Upper lobe of left lung (tissue), 4 donors: ENCODE measurements at regions not wholly inside any gene's neighbourhood (a gene's known extent, or its start where the extent isn't known, plus 50 kb on each side); places are given as distances from the start of the nearest gene placed in this dataset.

Experiments used
- POLR2A ChIP-seq, 4 donors: fragments of 450-650 bp; IDR thresholded peaks; one replicate each; pipeline ENCODE4 v1.5.1; 2016 to 2017; ENCODE audit warnings: antibody characterized with exemption in 4 of 4, mild to moderate bottlenecking in 2 of 4
- POLR2AphosphoS5 ChIP-seq, 2 donors: sonication (generic); formaldehyde crosslinking; IDR thresholded peaks; one replicate each; pipeline ENCODE4 v1.5.1; 2017; ENCODE audit warnings: antibody characterized with exemption in 2 of 2
- TF ChIP-seq, protein P1 (sequence below), 6 experiments: fragments of 450-650 bp in 4 of 6; fragments of 200-600 bp in 2 of 6; sonication (generic) in 2 of 6; IDR thresholded peaks; one replicate each; pipeline ENCODE4 v1.5.1; 2016 to 2019; ENCODE audit warnings: antibody characterized with exemption in 6 of 6

DNA sequence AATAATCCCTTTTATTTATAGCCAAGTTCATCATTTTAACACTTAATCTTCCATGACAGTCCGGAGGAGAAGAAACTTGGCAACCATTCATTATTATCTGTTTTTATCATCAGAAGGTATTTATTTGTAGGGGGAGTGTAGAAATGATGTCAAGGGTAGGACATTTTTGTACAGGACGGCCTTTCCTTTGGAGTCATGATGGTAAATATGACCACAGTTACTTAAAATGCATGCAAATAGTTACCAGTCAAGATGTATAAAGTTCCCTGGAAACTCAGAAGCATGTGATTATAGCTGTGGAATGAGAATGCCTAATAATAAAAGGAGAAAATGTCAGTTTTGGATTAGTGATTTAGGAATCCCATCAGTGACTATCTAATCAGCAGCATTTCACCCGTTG, 183.1 kb upstream of the PRPS1L1 start:
- TF ChIP-seq, protein P1, sequence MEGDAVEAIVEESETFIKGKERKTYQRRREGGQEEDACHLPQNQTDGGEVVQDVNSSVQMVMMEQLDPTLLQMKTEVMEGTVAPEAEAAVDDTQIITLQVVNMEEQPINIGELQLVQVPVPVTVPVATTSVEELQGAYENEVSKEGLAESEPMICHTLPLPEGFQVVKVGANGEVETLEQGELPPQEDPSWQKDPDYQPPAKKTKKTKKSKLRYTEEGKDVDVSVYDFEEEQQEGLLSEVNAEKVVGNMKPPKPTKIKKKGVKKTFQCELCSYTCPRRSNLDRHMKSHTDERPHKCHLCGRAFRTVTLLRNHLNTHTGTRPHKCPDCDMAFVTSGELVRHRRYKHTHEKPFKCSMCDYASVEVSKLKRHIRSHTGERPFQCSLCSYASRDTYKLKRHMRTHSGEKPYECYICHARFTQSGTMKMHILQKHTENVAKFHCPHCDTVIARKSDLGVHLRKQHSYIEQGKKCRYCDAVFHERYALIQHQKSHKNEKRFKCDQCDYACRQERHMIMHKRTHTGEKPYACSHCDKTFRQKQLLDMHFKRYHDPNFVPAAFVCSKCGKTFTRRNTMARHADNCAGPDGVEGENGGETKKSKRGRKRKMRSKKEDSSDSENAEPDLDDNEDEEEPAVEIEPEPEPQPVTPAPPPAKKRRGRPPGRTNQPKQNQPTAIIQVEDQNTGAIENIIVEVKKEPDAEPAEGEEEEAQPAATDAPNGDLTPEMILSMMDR (IDR thresholded peaks at IDR 0.05), result no peak
- no peak for TF ChIP-seq POLR2A (IDR thresholded peaks at IDR 0.05)
- no peak for TF ChIP-seq POLR2AphosphoS5 (IDR thresholded peaks at IDR 0.05)
